ENCODE measurements at regions not wholly inside any gene's neighbourhood (a gene's known extent, or its start where the extent isn't known, plus 50 kb on each side); places are given as distances from the start of the nearest gene placed in this dataset.
A peak's percentile ranks its signal among the peaks of the same experiment; 100 is the strongest.

DNA sequence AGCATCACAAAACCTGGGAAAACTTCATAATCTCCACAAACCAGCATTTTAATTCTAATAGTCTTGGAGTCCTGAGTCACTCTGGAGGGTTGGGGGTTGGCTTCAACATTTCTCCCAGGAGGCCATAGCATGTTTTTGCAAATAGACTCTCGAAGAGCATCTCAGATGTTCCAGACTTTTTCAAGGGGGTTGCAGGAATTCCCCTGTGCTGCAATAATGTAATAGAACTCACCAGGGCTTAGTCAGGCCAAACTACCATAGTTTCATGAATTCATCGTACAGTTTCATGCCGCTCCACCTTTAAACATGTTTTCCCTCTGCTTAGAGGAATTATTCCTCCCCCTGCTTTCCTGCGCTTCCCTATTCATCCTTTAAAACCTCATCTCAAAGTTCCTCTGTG lies 499.5 kb upstream of the KLF4 start:
- WGBS = 51% methylated on average over 4 of the region's 4 CpGs
- DNase-seq (ENCODE audit: low spot score) = no peak
- Histone ChIP-seq H3K4me3 (ENCODE audit: low read depth in 1 of 3, low read length in 3 of 3) (no peak overlapping the region), H3K9me3 (ENCODE audit: control insufficient read depth in 4 of 4, low read length in 3 of 4) (no peaks in the 10 kb centered on the region), H3K36me3 (ENCODE audit: control insufficient read depth in 4 of 4, insufficient read depth in 3 of 4, low read depth in 1 of 4, low read length in 3 of 4) (no peaks in the 10 kb centered on the region), H3K27me3 (ENCODE audit: control insufficient read depth in 4 of 4, insufficient read depth in 4 of 4, low read length in 3 of 4) (no peaks in the 10 kb centered on the region), H3K4me1 (ENCODE audit: control insufficient read depth in 4 of 4, insufficient read depth in 4 of 4, low read length in 3 of 4) (peaks cover 1 to 12% (median 7%) of the 10 kb centered on the region in 4 donors), H3K9ac (ENCODE audit: low read depth in 1 of 2, low read length in 2 of 2) (no peak overlapping the region), H3K27ac (ENCODE audit: low read depth in 1 of 2, low read length in 2 of 2) (peak overlapping the region in 1 of 2 donors; percentile 38)
- TF ChIP-seq HNF4G (IDR thresholded peaks at IDR 0.05) (no peak), EGR1 (IDR thresholded peaks at IDR 0.05; ENCODE audit: low read depth in 2 of 2) (no peak), FOXA2 (IDR thresholded peaks at IDR 0.05) (no peak), SP1 (IDR thresholded peaks at IDR 0.05) (no peak), RXRA (IDR thresholded peaks at IDR 0.05) (no peak), NR2F2 (IDR thresholded peaks at IDR 0.05) (no peak)
- TF ChIP-seq, protein P1, sequence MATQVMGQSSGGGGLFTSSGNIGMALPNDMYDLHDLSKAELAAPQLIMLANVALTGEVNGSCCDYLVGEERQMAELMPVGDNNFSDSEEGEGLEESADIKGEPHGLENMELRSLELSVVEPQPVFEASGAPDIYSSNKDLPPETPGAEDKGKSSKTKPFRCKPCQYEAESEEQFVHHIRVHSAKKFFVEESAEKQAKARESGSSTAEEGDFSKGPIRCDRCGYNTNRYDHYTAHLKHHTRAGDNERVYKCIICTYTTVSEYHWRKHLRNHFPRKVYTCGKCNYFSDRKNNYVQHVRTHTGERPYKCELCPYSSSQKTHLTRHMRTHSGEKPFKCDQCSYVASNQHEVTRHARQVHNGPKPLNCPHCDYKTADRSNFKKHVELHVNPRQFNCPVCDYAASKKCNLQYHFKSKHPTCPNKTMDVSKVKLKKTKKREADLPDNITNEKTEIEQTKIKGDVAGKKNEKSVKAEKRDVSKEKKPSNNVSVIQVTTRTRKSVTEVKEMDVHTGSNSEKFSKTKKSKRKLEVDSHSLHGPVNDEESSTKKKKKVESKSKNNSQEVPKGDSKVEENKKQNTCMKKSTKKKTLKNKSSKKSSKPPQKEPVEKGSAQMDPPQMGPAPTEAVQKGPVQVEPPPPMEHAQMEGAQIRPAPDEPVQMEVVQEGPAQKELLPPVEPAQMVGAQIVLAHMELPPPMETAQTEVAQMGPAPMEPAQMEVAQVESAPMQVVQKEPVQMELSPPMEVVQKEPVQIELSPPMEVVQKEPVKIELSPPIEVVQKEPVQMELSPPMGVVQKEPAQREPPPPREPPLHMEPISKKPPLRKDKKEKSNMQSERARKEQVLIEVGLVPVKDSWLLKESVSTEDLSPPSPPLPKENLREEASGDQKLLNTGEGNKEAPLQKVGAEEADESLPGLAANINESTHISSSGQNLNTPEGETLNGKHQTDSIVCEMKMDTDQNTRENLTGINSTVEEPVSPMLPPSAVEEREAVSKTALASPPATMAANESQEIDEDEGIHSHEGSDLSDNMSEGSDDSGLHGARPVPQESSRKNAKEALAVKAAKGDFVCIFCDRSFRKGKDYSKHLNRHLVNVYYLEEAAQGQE (IDR thresholded peaks at IDR 0.05) = no peak

DNA sequence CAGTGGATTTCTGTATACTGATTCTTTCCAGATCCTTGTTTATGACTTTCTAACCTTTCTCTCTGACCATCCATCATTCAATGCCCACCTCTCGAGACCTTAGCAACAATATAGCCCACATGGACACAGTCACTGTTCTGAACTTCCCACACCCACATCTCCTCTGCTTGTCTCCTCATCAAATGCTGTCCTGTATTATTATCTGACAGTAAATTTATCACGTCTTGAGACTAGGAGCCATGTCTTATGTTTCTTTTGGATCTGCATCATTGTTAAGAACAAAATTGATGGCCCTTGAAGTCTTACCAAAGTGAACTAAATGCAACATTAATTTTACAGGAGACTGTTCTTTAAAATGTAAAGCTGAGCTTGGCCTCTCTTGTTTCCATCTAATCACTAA lies 495.4 kb upstream of the KLF4 start:
- Histone ChIP-seq H3K9me3 (ENCODE audit: control insufficient read depth in 4 of 4, low read length in 3 of 4) (no peaks in the 10 kb centered on the region), H3K4me1 (ENCODE audit: control insufficient read depth in 4 of 4, insufficient read depth in 4 of 4, low read length in 3 of 4) (peaks cover 1 to 11% (median 7%) of the 10 kb centered on the region in 4 donors), H3K36me3 (ENCODE audit: control insufficient read depth in 4 of 4, insufficient read depth in 3 of 4, low read depth in 1 of 4, low read length in 3 of 4) (no peaks in the 10 kb centered on the region), H3K4me3 (ENCODE audit: low read depth in 1 of 3, low read length in 3 of 3) (no peak overlapping the region), H3K27ac (ENCODE audit: low read depth in 1 of 2, low read length in 2 of 2) (no peak overlapping the region), H3K9ac (ENCODE audit: low read depth in 1 of 2, low read length in 2 of 2) (no peak overlapping the region), H3K27me3 (ENCODE audit: control insufficient read depth in 4 of 4, insufficient read depth in 4 of 4, low read length in 3 of 4) (no peaks in the 10 kb centered on the region)
- TF ChIP-seq, protein P2, sequence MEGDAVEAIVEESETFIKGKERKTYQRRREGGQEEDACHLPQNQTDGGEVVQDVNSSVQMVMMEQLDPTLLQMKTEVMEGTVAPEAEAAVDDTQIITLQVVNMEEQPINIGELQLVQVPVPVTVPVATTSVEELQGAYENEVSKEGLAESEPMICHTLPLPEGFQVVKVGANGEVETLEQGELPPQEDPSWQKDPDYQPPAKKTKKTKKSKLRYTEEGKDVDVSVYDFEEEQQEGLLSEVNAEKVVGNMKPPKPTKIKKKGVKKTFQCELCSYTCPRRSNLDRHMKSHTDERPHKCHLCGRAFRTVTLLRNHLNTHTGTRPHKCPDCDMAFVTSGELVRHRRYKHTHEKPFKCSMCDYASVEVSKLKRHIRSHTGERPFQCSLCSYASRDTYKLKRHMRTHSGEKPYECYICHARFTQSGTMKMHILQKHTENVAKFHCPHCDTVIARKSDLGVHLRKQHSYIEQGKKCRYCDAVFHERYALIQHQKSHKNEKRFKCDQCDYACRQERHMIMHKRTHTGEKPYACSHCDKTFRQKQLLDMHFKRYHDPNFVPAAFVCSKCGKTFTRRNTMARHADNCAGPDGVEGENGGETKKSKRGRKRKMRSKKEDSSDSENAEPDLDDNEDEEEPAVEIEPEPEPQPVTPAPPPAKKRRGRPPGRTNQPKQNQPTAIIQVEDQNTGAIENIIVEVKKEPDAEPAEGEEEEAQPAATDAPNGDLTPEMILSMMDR (IDR thresholded peaks at IDR 0.05; ENCODE audit: low read depth, low read length, missing input control) = no peak
- TF ChIP-seq EGR1 (IDR thresholded peaks at IDR 0.05; ENCODE audit: low read depth in 2 of 2) (no peak), FOXA1 (IDR thresholded peaks at IDR 0.05) (no peak), FOXA2 (IDR thresholded peaks at IDR 0.05) (no peak), GABPA (IDR thresholded peaks at IDR 0.05 in 1 of 2, conservative IDR thresholded peaks at IDR 0.05 in 1 of 2) (no peak), YY1 (IDR thresholded peaks at IDR 0.05) (no peak), HNF4A (conservative IDR thresholded peaks at IDR 0.05) (no peak), JUND (IDR thresholded peaks at IDR 0.05) (no peak), SP1 (IDR thresholded peaks at IDR 0.05) (no peak), NR2F2 (IDR thresholded peaks at IDR 0.05) (no peak), TAF1 (conservative IDR thresholded peaks at IDR 0.05) (no peak), RAD21 (IDR thresholded peaks at IDR 0.05) (no peak), HNF4G (IDR thresholded peaks at IDR 0.05) (no peak), RXRA (IDR thresholded peaks at IDR 0.05) (no peak)
- TF ChIP-seq, protein P3, sequence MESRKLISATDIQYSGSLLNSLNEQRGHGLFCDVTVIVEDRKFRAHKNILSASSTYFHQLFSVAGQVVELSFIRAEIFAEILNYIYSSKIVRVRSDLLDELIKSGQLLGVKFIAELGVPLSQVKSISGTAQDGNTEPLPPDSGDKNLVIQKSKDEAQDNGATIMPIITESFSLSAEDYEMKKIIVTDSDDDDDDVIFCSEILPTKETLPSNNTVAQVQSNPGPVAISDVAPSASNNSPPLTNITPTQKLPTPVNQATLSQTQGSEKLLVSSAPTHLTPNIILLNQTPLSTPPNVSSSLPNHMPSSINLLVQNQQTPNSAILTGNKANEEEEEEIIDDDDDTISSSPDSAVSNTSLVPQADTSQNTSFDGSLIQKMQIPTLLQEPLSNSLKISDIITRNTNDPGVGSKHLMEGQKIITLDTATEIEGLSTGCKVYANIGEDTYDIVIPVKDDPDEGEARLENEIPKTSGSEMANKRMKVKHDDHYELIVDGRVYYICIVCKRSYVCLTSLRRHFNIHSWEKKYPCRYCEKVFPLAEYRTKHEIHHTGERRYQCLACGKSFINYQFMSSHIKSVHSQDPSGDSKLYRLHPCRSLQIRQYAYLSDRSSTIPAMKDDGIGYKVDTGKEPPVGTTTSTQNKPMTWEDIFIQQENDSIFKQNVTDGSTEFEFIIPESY (IDR thresholded peaks at IDR 0.05) = no peak
- TF ChIP-seq, protein P1 (IDR thresholded peaks at IDR 0.05) = no peak
- TF ChIP-seq, protein P4, sequence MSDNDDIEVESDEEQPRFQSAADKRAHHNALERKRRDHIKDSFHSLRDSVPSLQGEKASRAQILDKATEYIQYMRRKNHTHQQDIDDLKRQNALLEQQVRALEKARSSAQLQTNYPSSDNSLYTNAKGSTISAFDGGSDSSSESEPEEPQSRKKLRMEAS (IDR thresholded peaks at IDR 0.05) = no peak
- TF ChIP-seq, protein P5, sequence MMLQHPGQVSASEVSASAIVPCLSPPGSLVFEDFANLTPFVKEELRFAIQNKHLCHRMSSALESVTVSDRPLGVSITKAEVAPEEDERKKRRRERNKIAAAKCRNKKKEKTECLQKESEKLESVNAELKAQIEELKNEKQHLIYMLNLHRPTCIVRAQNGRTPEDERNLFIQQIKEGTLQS (IDR thresholded peaks at IDR 0.05) = no peak
- no peak for DNase-seq (ENCODE audit: low spot score)
- WGBS = 91% methylated on average over 2 of the region's 2 CpGs
